Neural cell (in vitro differentiated cells): ENCODE measurements at regions not wholly inside any gene's neighbourhood (a gene's known extent, or its start where the extent isn't known, plus 50 kb on each side); places are given as distances from the start of the nearest gene placed in this dataset.

Experiments used
- H2AFZ ChIP-seq: fragments of 200-600, 300-800 bp; sonication (generic), shearing (Covaris generic); 2 replicates; pipeline ENCODE4 v1.6.0; 2014; ENCODE audit warnings: low read depth, mild to moderate bottlenecking, antibody characterized with exemption, low read length, moderate library complexity
- H3F3A ChIP-seq: fragments of 200-600 bp; shearing (Covaris generic); 2 replicates; pipeline ENCODE4 v1.6.1; 2016; ENCODE audit warnings: mild to moderate bottlenecking, moderate library complexity, mixed read lengths, antibody characterized with exemption, low read length; ENCODE audit not compliant: insufficient read depth, poor library complexity, severe bottlenecking
- H3K27ac ChIP-seq: fragments of 200-600, 300-800 bp; sonication (generic), shearing (Covaris generic); 2 replicates; pipeline ENCODE4 v1.5.1; 2014; ENCODE audit warnings: mild to moderate bottlenecking, low read length, moderate library complexity
- H3K27me3 ChIP-seq: fragments of 300-800, 200-600 bp; sonication (generic), shearing (Covaris generic); 2 replicates; pipeline ENCODE4 v1.6.0; 2014; ENCODE audit warnings: mild to moderate bottlenecking, low read depth, low read length, moderate library complexity; ENCODE audit not compliant: insufficient read depth
- H3K36me3 ChIP-seq: fragments of 300-800, 200-600 bp; sonication (generic), shearing (Covaris generic); 2 replicates; pipeline ENCODE4 v1.5.1; 2014; ENCODE audit warnings: mild to moderate bottlenecking, antibody characterized with exemption, low read length, moderate library complexity; ENCODE audit not compliant: insufficient read depth
- H3K4me2 ChIP-seq: fragments of 300-800, 200-600 bp; sonication (generic), shearing (Covaris generic); 2 replicates; pipeline ENCODE4 v1.6.0; 2014; ENCODE audit warnings: mild to moderate bottlenecking, low read length
- H3K4me3 ChIP-seq: fragments of 300-800, 200-600 bp; sonication (generic), shearing (Covaris generic); 2 replicates; pipeline ENCODE4 v1.5.1; 2014; ENCODE audit warnings: mild to moderate bottlenecking, low read length, moderate library complexity
- H3K79me2 ChIP-seq: fragments of 200-600 bp; shearing (Covaris generic); replicated peaks from 2 replicates; pipeline ENCODE4 v1.6.0; 2014; ENCODE audit warnings: mild to moderate bottlenecking, low read length, moderate library complexity; ENCODE audit not compliant: insufficient read depth
- H3K9ac ChIP-seq: fragments of 300-800, 200-600 bp; sonication (generic), shearing (Covaris generic); 2 replicates; pipeline ENCODE4 v1.6.1; 2016; ENCODE audit warnings: mild to moderate bottlenecking, low read length, mixed read lengths
- H3K9me2 ChIP-seq: fragments of 200-600 bp; shearing (Covaris generic); 2 replicates; pipeline ENCODE4 v1.6.1; 2016; ENCODE audit warnings: mild to moderate bottlenecking, low read length, mixed read lengths; ENCODE audit not compliant: insufficient read depth
- H3K9me3 ChIP-seq: fragments of 200-600, 300-800 bp; sonication (generic), shearing (Covaris generic); 2 replicates; pipeline ENCODE4 v1.6.1; 2016; ENCODE audit warnings: mild to moderate bottlenecking, mixed run types, low read length, moderate library complexity, mixed read lengths
- H4K20me1 ChIP-seq: fragments of 200-600 bp; shearing (Covaris generic); 2 replicates; pipeline ENCODE4 v1.6.1; 2016; ENCODE audit warnings: mild to moderate bottlenecking, mixed run types; ENCODE audit not compliant: insufficient read depth
- EP300 ChIP-seq: fragments of 450-650 bp; conservative IDR thresholded peaks from 2 replicates; pipeline ENCODE4 v1.6.1; 2014; ENCODE audit warnings: antibody characterized with exemption, mild to moderate bottlenecking, moderate library complexity; ENCODE audit not compliant: poor library complexity, severe bottlenecking
- EZH2 ChIP-seq: fragments of 200-600, 300-800 bp; shearing (Covaris generic), sonication (generic); IDR thresholded peaks from 2 replicates; pipeline ENCODE4 v1.6.1; 2014; ENCODE audit warnings: antibody characterized with exemption, low read length, borderline replicate concordance, mild to moderate bottlenecking; ENCODE audit not compliant: insufficient read depth, poor library complexity, severe bottlenecking
- MXI1 ChIP-seq: fragments of 450-650 bp; conservative IDR thresholded peaks from 2 replicates; pipeline ENCODE4 v1.6.1; 2014; ENCODE audit warnings: antibody characterized with exemption, mild to moderate bottlenecking; ENCODE audit not compliant: poor library complexity, severe bottlenecking
- POLR2AphosphoS5 ChIP-seq: IDR thresholded peaks from 2 replicates; pipeline ENCODE4 v1.6.1; 2012
- RAD21 ChIP-seq: fragments of 450-650 bp; conservative IDR thresholded peaks from 2 replicates; pipeline ENCODE4 v1.6.1; 2014; ENCODE audit warnings: antibody characterized with exemption, mild to moderate bottlenecking, moderate library complexity
- SMC3 ChIP-seq: fragments of 450-650 bp; conservative IDR thresholded peaks from 2 replicates; pipeline ENCODE4 v1.6.1; 2014; ENCODE audit warnings: antibody characterized with exemption, mild to moderate bottlenecking, moderate library complexity; ENCODE audit not compliant: poor library complexity
- TAF1 ChIP-seq: IDR thresholded peaks from 2 replicates; pipeline ENCODE4 v1.6.1; 2012; ENCODE audit warnings: low read depth
- TF ChIP-seq, protein P1 (sequence below): fragments of 450-650 bp; IDR thresholded peaks from 2 replicates; pipeline ENCODE4 v1.5.1; 2014; ENCODE audit warnings: antibody characterized with exemption, mild to moderate bottlenecking, moderate library complexity; ENCODE audit not compliant: poor library complexity, severe bottlenecking
- TF ChIP-seq, protein P2 (sequence below): IDR thresholded peaks from 2 replicates; pipeline ENCODE4 v1.6.1; 2012; ENCODE audit warnings: borderline replicate concordance

DNA sequence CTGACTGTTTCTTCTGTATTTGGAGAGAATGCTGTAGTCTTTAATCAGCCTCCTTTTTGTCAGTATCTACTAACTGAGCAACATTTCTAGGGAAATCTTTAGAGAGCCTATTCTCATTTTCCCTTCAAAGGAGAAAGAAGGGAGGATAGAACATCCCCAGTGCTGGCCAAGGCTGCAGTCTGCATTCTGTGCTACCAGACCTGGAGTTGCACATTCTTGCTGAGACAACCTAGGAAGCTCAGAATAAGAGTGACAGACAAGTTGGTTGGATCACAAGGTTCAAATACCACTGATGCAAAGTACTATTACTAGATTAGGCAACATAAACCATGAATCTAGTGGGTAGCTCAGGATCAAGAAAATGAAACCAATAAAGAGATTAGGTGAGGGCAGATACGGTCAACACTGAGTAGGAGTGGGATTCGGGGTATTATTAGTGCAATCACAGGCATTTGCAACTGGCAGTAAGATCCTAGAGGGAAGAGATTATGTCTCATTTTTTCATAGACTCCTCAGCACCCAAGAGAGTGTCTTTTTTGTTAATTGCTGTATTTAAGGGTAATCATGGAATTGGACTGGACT lies 213.5 kb upstream of the FAM83B start:
- Histone ChIP-seq H3K36me3 (no peaks in the 10 kb centered on the region), H2AFZ (no peak overlapping the region), H3K9ac (no peak overlapping the region), H3K4me2 (no peak overlapping the region), H3K4me3 (no peak overlapping the region), H3K9me3 (no peaks in the 10 kb centered on the region), H3K27me3 (no peaks in the 10 kb centered on the region), H4K20me1 (no peaks in the 10 kb centered on the region), H3K27ac (no peak overlapping the region), H3K9me2 (no peaks in the 10 kb centered on the region), H3K79me2 (no peaks in the 10 kb centered on the region), H3F3A (no peaks in the 10 kb centered on the region)
- TF ChIP-seq, protein P1, sequence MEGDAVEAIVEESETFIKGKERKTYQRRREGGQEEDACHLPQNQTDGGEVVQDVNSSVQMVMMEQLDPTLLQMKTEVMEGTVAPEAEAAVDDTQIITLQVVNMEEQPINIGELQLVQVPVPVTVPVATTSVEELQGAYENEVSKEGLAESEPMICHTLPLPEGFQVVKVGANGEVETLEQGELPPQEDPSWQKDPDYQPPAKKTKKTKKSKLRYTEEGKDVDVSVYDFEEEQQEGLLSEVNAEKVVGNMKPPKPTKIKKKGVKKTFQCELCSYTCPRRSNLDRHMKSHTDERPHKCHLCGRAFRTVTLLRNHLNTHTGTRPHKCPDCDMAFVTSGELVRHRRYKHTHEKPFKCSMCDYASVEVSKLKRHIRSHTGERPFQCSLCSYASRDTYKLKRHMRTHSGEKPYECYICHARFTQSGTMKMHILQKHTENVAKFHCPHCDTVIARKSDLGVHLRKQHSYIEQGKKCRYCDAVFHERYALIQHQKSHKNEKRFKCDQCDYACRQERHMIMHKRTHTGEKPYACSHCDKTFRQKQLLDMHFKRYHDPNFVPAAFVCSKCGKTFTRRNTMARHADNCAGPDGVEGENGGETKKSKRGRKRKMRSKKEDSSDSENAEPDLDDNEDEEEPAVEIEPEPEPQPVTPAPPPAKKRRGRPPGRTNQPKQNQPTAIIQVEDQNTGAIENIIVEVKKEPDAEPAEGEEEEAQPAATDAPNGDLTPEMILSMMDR: no peak
- TF ChIP-seq, protein P2, sequence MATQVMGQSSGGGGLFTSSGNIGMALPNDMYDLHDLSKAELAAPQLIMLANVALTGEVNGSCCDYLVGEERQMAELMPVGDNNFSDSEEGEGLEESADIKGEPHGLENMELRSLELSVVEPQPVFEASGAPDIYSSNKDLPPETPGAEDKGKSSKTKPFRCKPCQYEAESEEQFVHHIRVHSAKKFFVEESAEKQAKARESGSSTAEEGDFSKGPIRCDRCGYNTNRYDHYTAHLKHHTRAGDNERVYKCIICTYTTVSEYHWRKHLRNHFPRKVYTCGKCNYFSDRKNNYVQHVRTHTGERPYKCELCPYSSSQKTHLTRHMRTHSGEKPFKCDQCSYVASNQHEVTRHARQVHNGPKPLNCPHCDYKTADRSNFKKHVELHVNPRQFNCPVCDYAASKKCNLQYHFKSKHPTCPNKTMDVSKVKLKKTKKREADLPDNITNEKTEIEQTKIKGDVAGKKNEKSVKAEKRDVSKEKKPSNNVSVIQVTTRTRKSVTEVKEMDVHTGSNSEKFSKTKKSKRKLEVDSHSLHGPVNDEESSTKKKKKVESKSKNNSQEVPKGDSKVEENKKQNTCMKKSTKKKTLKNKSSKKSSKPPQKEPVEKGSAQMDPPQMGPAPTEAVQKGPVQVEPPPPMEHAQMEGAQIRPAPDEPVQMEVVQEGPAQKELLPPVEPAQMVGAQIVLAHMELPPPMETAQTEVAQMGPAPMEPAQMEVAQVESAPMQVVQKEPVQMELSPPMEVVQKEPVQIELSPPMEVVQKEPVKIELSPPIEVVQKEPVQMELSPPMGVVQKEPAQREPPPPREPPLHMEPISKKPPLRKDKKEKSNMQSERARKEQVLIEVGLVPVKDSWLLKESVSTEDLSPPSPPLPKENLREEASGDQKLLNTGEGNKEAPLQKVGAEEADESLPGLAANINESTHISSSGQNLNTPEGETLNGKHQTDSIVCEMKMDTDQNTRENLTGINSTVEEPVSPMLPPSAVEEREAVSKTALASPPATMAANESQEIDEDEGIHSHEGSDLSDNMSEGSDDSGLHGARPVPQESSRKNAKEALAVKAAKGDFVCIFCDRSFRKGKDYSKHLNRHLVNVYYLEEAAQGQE: no peak
- TF ChIP-seq MXI1: no peak
- no peak for TF ChIP-seq EP300
- no peak for TF ChIP-seq RAD21
- TF ChIP-seq TAF1: no peak
- no peak for TF ChIP-seq POLR2AphosphoS5
- TF ChIP-seq SMC3: no peak
- no peak for TF ChIP-seq EZH2

DNA sequence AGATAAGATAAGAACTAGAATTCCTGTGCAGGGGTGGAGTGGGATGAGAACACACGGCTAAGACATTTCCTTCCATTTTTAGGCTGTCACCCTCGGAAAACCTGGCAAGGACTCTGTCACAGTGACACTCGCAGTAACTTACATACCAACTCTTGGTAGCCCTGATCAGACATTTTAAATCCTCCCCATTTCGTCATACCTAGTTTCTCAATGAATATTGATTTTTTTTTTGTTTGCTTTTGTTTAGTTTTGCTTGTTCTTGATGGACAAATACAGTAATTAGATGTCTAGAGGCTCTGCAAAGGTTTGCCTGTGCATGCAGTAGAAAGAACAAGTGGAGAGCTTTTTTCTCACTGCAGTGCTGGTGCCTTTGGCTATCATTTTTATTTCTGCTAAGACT lies 213.0 kb upstream of the FAM83B start:
- Histone ChIP-seq H3K9ac (no peak overlapping the region), H3F3A (no peaks in the 10 kb centered on the region), H3K9me3 (no peaks in the 10 kb centered on the region), H3K27ac (no peak overlapping the region), H3K9me2 (no peaks in the 10 kb centered on the region), H3K27me3 (no peaks in the 10 kb centered on the region), H3K4me2 (no peak overlapping the region), H3K36me3 (no peaks in the 10 kb centered on the region), H3K4me3 (no peak overlapping the region), H2AFZ (no peak overlapping the region), H4K20me1 (no peaks in the 10 kb centered on the region), H3K79me2 (no peaks in the 10 kb centered on the region)
- TF ChIP-seq, protein P2: no peak
- TF ChIP-seq MXI1 (no peak), RAD21 (no peak)
